ENCODE measurements at regions not wholly inside any gene's neighbourhood (a gene's known extent, or its start where the extent isn't known, plus 50 kb on each side); places are given as distances from the start of the nearest gene placed in this dataset.
A peak's percentile ranks its signal among the peaks of the same experiment; 100 is the strongest.

GRCh38 chr13:99630269-99630898, 129.1 kb downstream of the TM9SF2 start:
- DNase-seq: no peak

- DNase-seq: no peak
Measured at GRCh38 chr13:99629641-99630040, 128.4 kb downstream of the TM9SF2 start.

- DNase-seq: no peak
Measured at GRCh38 chr13:99628442-99628841, 127.2 kb downstream of the TM9SF2 start.

- no peak for DNase-seq
Measured at GRCh38 chr13:99626461-99627082, 125.3 kb downstream of the TM9SF2 start.

- no peak for DNase-seq
Measured at GRCh38 chr13:99624936-99625540, 123.8 kb downstream of the TM9SF2 start.

- no peak for DNase-seq
Measured at GRCh38 chr13:99620806-99621205, 119.5 kb downstream of the TM9SF2 start.

GRCh38 chr13:99619207-99619606, 117.9 kb downstream of the TM9SF2 start:
- DNase-seq: no peak

GRCh38 chr13:99617474-99618255, 116.4 kb downstream of the TM9SF2 start:
- DNase-seq: peak; percentile 51

GRCh38 chr13:99614465-99614885, 113.2 kb downstream of the TM9SF2 start:
- peak; percentile 75 for DNase-seq
